Lung (tissue), 11 donors: ENCODE measurements at regions not wholly inside any gene's neighbourhood (a gene's known extent, or its start where the extent isn't known, plus 50 kb on each side); places are given as distances from the start of the nearest gene placed in this dataset.

Experiments used
- ATAC-seq: fragments of 200-7000 bp; cut with Tn5 transposase; one replicate; pipeline ENCODE4 v1.9.1; 2020; ENCODE audit warnings: moderate number of reproducible peaks; ENCODE audit not compliant: insufficient read depth, low FRiP score
- DNase-seq, 3 donors: peaks; one replicate each; pipeline ENCODE4 v3.0.0-alpha.2; 2013 to 2017
- H3K27ac ChIP-seq, 2 donors: one replicate each; pipeline ENCODE4 v1.5.1; 2013; ENCODE audit warnings: mild to moderate bottlenecking in 2 of 2, moderate library complexity in 2 of 2, control low read depth in 1 of 2, inconsistent platforms in 1 of 2, low read depth in 1 of 2, low read length in 1 of 2
- H3K27me3 ChIP-seq, 3 donors: one replicate each; pipeline ENCODE4 v1.5.1; 2013; ENCODE audit warnings: low read length in 2 of 3; ENCODE audit not compliant: control insufficient read depth in 3 of 3, insufficient read depth in 3 of 3
- H3K36me3 ChIP-seq, 4 donors: one replicate each; pipeline ENCODE4 v1.5.1; 2013; ENCODE audit warnings: low read length in 4 of 4, mild to moderate bottlenecking in 1 of 4, moderate library complexity in 1 of 4; ENCODE audit not compliant: control insufficient read depth in 4 of 4, insufficient read depth in 4 of 4
- H3K4me1 ChIP-seq, 5 donors: one replicate each; pipeline ENCODE4 v1.5.1; 2013; ENCODE audit warnings: low read length in 5 of 5, mild to moderate bottlenecking in 2 of 5, moderate library complexity in 1 of 5; ENCODE audit not compliant: control insufficient read depth in 5 of 5, insufficient read depth in 5 of 5
- H3K4me3 ChIP-seq: one replicate; pipeline ENCODE4 v1.5.1; 2013; ENCODE audit warnings: mild to moderate bottlenecking, control low read depth, moderate library complexity
- H3K9ac ChIP-seq, 2 donors: one replicate each; pipeline ENCODE4 v1.5.1; 2013; ENCODE audit warnings: low read length in 2 of 2, control low read depth in 1 of 2; ENCODE audit not compliant: insufficient read depth in 1 of 2
- H3K9me3 ChIP-seq, 4 donors: one replicate each; pipeline ENCODE4 v1.5.1; 2013; ENCODE audit warnings: low read length in 3 of 4, mild to moderate bottlenecking in 1 of 4, moderate library complexity in 1 of 4; ENCODE audit not compliant: control insufficient read depth in 4 of 4, insufficient read depth in 3 of 4
- WGBS, 2 donors: extraction: QIAGEN DNeasy Blood & Tissue Kit; methylation state at CpG; one replicate each; pipeline ENCODE4 v1.1.7; 2013; 5-methylcytosine and 5-hydroxymethylcytosine counted together
- TF ChIP-seq, protein P1 (sequence below): IDR thresholded peaks from 2 replicates; pipeline ENCODE4 v1.5.1; 2012; ENCODE audit warnings: mild to moderate bottlenecking; ENCODE audit errors: control extremely low read depth, extremely low read depth
- donor health status: control.
- donor health status: control.
- donor health status: Bipolar disorder and iron deficiency.
- donor health status: healthy.
- donor health status: DM: yes; HTN: yes; CAD: no.

DNA sequence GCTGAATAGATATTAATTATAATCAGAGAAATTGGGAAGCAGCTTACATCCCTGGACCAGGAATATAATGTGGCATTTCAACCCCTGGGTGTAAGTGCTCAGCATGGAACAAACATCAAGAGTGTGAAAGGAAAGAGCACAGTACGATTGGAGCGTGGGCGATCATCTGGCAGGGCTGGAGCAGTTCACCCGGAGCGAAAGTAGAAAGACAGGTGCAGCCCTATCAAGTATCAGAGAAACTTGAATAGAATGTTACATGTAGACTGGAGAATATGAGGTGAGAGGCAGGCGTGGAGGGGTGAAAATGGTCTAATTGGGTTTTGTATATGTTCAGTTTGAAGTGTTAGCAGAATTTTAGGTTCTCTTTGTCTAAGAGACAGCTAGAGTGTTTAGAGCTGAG lies 303.0 kb downstream of the MDFIC start:
- 87 to 94% methylated on average over 6 of the region's 6 CpGs for WGBS, 2 donors
- TF ChIP-seq, protein P1, sequence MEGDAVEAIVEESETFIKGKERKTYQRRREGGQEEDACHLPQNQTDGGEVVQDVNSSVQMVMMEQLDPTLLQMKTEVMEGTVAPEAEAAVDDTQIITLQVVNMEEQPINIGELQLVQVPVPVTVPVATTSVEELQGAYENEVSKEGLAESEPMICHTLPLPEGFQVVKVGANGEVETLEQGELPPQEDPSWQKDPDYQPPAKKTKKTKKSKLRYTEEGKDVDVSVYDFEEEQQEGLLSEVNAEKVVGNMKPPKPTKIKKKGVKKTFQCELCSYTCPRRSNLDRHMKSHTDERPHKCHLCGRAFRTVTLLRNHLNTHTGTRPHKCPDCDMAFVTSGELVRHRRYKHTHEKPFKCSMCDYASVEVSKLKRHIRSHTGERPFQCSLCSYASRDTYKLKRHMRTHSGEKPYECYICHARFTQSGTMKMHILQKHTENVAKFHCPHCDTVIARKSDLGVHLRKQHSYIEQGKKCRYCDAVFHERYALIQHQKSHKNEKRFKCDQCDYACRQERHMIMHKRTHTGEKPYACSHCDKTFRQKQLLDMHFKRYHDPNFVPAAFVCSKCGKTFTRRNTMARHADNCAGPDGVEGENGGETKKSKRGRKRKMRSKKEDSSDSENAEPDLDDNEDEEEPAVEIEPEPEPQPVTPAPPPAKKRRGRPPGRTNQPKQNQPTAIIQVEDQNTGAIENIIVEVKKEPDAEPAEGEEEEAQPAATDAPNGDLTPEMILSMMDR, result no peak
- no peak overlapping the region for H3K9ac ChIP-seq
- no peaks in the 10 kb centered on the region for H3K9me3 ChIP-seq
- H3K4me1 ChIP-seq, result peaks cover 0 to 10% (median 8%) of the 10 kb centered on the region in 5 donors
- H3K27me3 ChIP-seq, result no peaks in the 10 kb centered on the region
- DNase-seq (no peak), ATAC-seq (no peak)
- no peak overlapping the region for H3K27ac ChIP-seq
- H3K4me3 ChIP-seq, result no peak overlapping the region
- H3K36me3 ChIP-seq, result no peaks in the 10 kb centered on the region

DNA sequence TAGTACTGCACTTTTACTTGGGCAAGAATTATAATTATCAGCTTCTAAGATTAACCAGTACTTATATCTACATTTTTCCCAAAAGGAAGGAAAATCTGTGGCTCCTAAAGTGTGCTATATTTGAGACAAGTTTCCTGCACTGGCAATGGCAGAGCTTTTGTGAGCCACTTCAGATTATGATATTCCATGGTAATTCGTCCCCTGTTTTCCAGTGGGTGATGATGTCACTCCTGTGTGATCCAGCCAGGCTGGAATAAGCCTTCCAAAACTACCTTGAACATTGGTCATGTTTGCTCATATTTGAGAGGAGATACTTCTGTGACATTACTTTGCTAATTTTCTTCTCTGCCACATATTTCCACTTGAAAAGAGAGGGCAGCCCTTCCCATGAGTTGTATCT lies 302.1 kb downstream of the MDFIC start:
- H3K9me3 ChIP-seq, result no peaks in the 10 kb centered on the region
- DNase-seq, result no peak
- 48 to 87% methylated on average over 1 of the region's 1 CpG for WGBS, 2 donors
- no peaks in the 10 kb centered on the region for H3K27me3 ChIP-seq
- H3K4me1 ChIP-seq, result peaks cover 0 to 2% (median 0%) of the 10 kb centered on the region in 5 donors
- H3K9ac ChIP-seq, result no peak overlapping the region
- H3K27ac ChIP-seq, result no peak overlapping the region
- H3K4me3 ChIP-seq, result no peak overlapping the region
- TF ChIP-seq, protein P1, result no peak
- no peak for ATAC-seq
- H3K36me3 ChIP-seq, result no peaks in the 10 kb centered on the region

DNA sequence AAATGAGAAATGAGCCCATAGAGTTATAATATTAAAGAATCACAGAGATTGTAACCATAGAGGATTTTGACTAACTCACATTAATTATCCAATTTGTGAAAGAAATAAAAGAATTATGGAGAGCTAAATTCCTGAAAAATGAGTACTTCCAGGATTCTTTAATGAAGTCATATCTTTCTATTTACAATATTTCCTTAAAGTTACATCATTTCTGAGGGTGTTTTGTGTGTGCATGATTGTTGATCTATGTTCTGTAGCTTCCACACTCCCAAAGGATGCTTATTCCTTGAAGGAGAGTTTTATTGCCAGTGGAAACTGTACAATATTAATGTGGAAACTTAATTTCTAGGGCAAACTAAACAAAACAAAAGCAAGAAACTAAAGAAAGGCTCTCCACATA lies 299.6 kb downstream of the MDFIC start:
- Histone ChIP-seq H3K4me3 (no peak overlapping the region), H3K27ac (no peak overlapping the region), H3K4me1 (peaks cover 0 to 7% (median 0%) of the 10 kb centered on the region in 5 donors), H3K27me3 (no peaks in the 10 kb centered on the region), H3K36me3 (no peaks in the 10 kb centered on the region), H3K9me3 (no peaks in the 10 kb centered on the region), H3K9ac (no peak overlapping the region)
- no peak for ATAC-seq
- no peak for DNase-seq
- TF ChIP-seq, protein P1, result no peak

DNA sequence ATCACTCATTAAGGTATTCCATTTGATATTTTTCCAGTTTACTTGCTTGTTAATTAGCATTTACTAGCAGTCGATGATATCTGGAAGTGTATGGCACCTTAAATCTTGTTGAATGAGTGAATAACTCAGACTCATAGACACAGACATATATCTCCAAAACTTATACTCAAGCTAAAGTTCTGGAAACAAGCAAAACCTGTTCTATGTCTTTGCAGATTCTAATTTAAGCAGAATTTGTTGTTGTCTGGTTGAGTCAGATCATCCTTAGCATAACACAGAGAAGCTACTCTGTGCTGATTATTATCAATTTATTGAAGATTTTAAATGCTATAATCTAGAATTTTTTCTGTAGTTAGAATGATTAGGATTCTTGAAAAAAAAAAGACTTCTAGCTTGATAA lies 296.2 kb downstream of the MDFIC start:
- 95 to 100% methylated on average over 1 of the region's 1 CpG for WGBS, 2 donors
- no peaks in the 10 kb centered on the region for H3K9me3 ChIP-seq
- DNase-seq, result no peak

More for the DNA sequence above, 296.2 kb downstream of the MDFIC start:
- TF ChIP-seq, protein P1, result no peak
- Histone ChIP-seq H3K9ac (no peak overlapping the region), H3K4me1 (peaks cover 0 to 15% (median 0%) of the 10 kb centered on the region in 5 donors), H3K27ac (no peak overlapping the region), H3K36me3 (no peaks in the 10 kb centered on the region), H3K4me3 (no peak overlapping the region), H3K27me3 (no peaks in the 10 kb centered on the region)
- ATAC-seq, result no peak
